EH (cell line): ENCODE measurements at regions not wholly inside any gene's neighbourhood (a gene's known extent, or its start where the extent isn't known, plus 50 kb on each side); places are given as distances from the start of the nearest gene placed in this dataset.
A peak's percentile ranks its signal among the peaks of the same experiment; 100 is the strongest.
"Not testable (repeated sequence)": the region's sequence is repeated elsewhere in the genome, so short reads cannot be mapped to it uniquely, and the experiment has no call there.

ENCODE experiments used
- DNase-seq: peaks from one replicate; pipeline ENCODE4 v3.0.0-alpha.2; 2015; ENCODE audit warnings: low read depth

- peak; percentile 44 for DNase-seq
Observed at GRCh38 chr4:61011051-61011450, 189.1 kb upstream of the ADGRL3 start.

- DNase-seq = not testable (repeated sequence)
Observed at GRCh38 chr4:61011936-61012335, 188.2 kb upstream of the ADGRL3 start.

- DNase-seq = no peak
Observed at GRCh38 chr4:61024610-61025009, 175.5 kb upstream of the ADGRL3 start.

GRCh38 chr4:61027939-61028338 lies 172.2 kb upstream of the ADGRL3 start:
- no peak for DNase-seq

GRCh38 chr4:61036071-61036684 lies 163.9 kb upstream of the ADGRL3 start:
- no peak for DNase-seq

GRCh38 chr4:61041527-61041926 lies 158.6 kb upstream of the ADGRL3 start:
- DNase-seq = no peak

GRCh38 chr4:61044837-61045236 lies 155.3 kb upstream of the ADGRL3 start:
- DNase-seq = no peak

- DNase-seq = no peak
Observed at GRCh38 chr4:61049018-61049417, 151.1 kb upstream of the ADGRL3 start.

- DNase-seq = no peak
Observed at GRCh38 chr4:61067381-61067780, 132.7 kb upstream of the ADGRL3 start.

- no peak for DNase-seq
Observed at GRCh38 chr4:61068060-61068459, 132.1 kb upstream of the ADGRL3 start.

GRCh38 chr4:61068745-61069144 lies 131.4 kb upstream of the ADGRL3 start:
- DNase-seq = peak; percentile 6

- DNase-seq = no peak
Observed at GRCh38 chr4:61070269-61070668, 129.9 kb upstream of the ADGRL3 start.

GRCh38 chr4:61079427-61079826 lies 120.7 kb upstream of the ADGRL3 start:
- DNase-seq = peak; percentile 1

GRCh38 chr4:61079976-61080375 lies 120.2 kb upstream of the ADGRL3 start:
- DNase-seq = no peak

- no peak for DNase-seq
Observed at GRCh38 chr4:61085534-61085933, 114.6 kb upstream of the ADGRL3 start.

GRCh38 chr4:61086357-61086756 lies 113.8 kb upstream of the ADGRL3 start:
- DNase-seq = no peak

GRCh38 chr4:61086979-61087378 lies 113.1 kb upstream of the ADGRL3 start:
- DNase-seq = no peak

GRCh38 chr4:61094854-61095598 lies 105.1 kb upstream of the ADGRL3 start:
- DNase-seq = no peak

- DNase-seq = no peak
Observed at GRCh38 chr4:61128682-61129081, 71.4 kb upstream of the ADGRL3 start.

GRCh38 chr4:61129971-61130370 lies 70.2 kb upstream of the ADGRL3 start:
- DNase-seq = no peak

- no peak for DNase-seq
Observed at GRCh38 chr4:61143461-61143860, 56.7 kb upstream of the ADGRL3 start.

- DNase-seq = no peak
Observed at GRCh38 chr4:61149278-61149677, 50.8 kb upstream of the ADGRL3 start.
